ENCODE measurements at regions not wholly inside any gene's neighbourhood (a gene's known extent, or its start where the extent isn't known, plus 50 kb on each side); places are given as distances from the start of the nearest gene placed in this dataset.

DNA sequence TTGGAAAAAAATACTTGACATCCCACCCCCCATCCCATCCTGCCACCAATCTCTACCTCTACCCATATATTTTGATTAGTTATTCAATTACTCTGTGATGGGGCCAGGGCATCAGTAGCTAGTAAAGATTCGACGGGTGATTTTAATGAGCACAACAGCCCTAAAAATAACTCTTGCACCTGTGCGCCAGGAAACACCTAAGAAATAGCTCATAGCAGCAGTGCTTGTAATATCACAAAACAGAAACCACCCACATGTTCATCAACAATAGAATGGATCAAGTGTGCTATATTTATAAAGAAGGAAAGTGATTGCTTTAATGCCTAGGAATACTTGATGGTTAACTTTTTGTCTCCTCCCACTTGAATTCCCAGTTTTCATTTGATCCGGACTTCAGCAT lies 225.6 kb upstream of the LCORL start:
- TF ChIP-seq POLR2A (IDR thresholded peaks at IDR 0.05; ENCODE audit: low read depth, low read length) (no peak), HDGF (IDR thresholded peaks at IDR 0.05) (no peak), HDAC6 (IDR thresholded peaks at IDR 0.05; ENCODE audit: unreplicated experiment) (no peak), EP300 (IDR thresholded peaks at IDR 0.05; ENCODE audit: borderline replicate concordance in 1 of 2, control insufficient read depth in 1 of 2, low read depth in 2 of 2, low read length in 2 of 2) (no peak), JUND (IDR thresholded peaks at IDR 0.05; ENCODE audit: low read depth, low read length) (no peak), ZNF274 (IDR thresholded peaks at IDR 0.05; ENCODE audit: insufficient read depth, insufficient read length) (no peak), POLR2AphosphoS5 (IDR thresholded peaks at IDR 0.05; ENCODE audit: low read length) (no peak), SMC3 (IDR thresholded peaks at IDR 0.05; ENCODE audit: borderline replicate concordance, low read length) (no peak)
- TF ChIP-seq, protein P1, sequence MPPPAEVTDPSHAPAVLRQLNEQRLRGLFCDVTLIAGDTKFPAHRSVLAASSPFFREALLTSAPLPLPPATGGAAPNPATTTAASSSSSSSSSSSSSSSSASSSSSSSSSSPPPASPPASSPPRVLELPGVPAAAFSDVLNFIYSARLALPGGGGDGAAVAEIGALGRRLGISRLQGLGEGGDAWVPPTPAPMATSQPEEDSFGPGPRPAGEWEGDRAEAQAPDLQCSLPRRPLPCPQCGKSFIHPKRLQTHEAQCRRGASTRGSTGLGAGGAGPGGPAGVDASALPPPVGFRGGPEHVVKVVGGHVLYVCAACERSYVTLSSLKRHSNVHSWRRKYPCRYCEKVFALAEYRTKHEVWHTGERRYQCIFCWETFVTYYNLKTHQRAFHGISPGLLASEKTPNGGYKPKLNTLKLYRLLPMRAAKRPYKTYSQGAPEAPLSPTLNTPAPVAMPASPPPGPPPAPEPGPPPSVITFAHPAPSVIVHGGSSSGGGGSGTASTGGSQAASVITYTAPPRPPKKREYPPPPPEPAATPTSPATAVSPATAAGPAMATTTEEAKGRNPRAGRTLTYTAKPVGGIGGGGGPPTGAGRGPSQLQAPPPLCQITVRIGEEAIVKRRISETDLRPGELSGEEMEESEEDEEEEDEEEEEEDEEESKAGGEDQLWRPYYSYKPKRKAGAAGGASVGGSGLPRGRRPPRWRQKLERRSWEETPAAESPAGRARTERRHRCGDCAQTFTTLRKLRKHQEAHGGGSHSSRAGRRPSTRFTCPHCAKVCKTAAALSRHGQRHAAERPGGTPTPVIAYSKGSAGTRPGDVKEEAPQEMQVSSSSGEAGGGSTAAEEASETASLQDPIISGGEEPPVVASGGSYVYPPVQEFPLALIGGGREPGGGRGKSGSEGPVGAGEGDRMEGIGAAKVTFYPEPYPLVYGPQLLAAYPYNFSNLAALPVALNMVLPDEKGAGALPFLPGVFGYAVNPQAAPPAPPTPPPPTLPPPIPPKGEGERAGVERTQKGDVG (CRISPR knock-in tag; IDR thresholded peaks at IDR 0.05), result no peak
- TF ChIP-seq, protein P2, sequence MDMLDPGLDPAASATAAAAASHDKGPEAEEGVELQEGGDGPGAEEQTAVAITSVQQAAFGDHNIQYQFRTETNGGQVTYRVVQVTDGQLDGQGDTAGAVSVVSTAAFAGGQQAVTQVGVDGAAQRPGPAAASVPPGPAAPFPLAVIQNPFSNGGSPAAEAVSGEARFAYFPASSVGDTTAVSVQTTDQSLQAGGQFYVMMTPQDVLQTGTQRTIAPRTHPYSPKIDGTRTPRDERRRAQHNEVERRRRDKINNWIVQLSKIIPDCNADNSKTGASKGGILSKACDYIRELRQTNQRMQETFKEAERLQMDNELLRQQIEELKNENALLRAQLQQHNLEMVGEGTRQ (IDR thresholded peaks at IDR 0.05; ENCODE audit: borderline replicate concordance, low read depth, low read length), result no peak
- TF ChIP-seq, protein P3, sequence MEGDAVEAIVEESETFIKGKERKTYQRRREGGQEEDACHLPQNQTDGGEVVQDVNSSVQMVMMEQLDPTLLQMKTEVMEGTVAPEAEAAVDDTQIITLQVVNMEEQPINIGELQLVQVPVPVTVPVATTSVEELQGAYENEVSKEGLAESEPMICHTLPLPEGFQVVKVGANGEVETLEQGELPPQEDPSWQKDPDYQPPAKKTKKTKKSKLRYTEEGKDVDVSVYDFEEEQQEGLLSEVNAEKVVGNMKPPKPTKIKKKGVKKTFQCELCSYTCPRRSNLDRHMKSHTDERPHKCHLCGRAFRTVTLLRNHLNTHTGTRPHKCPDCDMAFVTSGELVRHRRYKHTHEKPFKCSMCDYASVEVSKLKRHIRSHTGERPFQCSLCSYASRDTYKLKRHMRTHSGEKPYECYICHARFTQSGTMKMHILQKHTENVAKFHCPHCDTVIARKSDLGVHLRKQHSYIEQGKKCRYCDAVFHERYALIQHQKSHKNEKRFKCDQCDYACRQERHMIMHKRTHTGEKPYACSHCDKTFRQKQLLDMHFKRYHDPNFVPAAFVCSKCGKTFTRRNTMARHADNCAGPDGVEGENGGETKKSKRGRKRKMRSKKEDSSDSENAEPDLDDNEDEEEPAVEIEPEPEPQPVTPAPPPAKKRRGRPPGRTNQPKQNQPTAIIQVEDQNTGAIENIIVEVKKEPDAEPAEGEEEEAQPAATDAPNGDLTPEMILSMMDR (IDR thresholded peaks at IDR 0.05 in 2 of 3, conservative IDR thresholded peaks at IDR 0.05 in 1 of 3; ENCODE audit: control insufficient read depth in 2 of 3, extremely low read depth in 1 of 3, insufficient read depth in 1 of 3, low read depth in 3 of 3, low read length in 3 of 3), result no peak
- TF ChIP-seq, protein P4, sequence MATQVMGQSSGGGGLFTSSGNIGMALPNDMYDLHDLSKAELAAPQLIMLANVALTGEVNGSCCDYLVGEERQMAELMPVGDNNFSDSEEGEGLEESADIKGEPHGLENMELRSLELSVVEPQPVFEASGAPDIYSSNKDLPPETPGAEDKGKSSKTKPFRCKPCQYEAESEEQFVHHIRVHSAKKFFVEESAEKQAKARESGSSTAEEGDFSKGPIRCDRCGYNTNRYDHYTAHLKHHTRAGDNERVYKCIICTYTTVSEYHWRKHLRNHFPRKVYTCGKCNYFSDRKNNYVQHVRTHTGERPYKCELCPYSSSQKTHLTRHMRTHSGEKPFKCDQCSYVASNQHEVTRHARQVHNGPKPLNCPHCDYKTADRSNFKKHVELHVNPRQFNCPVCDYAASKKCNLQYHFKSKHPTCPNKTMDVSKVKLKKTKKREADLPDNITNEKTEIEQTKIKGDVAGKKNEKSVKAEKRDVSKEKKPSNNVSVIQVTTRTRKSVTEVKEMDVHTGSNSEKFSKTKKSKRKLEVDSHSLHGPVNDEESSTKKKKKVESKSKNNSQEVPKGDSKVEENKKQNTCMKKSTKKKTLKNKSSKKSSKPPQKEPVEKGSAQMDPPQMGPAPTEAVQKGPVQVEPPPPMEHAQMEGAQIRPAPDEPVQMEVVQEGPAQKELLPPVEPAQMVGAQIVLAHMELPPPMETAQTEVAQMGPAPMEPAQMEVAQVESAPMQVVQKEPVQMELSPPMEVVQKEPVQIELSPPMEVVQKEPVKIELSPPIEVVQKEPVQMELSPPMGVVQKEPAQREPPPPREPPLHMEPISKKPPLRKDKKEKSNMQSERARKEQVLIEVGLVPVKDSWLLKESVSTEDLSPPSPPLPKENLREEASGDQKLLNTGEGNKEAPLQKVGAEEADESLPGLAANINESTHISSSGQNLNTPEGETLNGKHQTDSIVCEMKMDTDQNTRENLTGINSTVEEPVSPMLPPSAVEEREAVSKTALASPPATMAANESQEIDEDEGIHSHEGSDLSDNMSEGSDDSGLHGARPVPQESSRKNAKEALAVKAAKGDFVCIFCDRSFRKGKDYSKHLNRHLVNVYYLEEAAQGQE (IDR thresholded peaks at IDR 0.05; ENCODE audit: low read depth, low read length), result no peak

Measured in GM12878 (cell line).